Testis (tissue), 2 donors: ENCODE measurements at regions not wholly inside any gene's neighbourhood (a gene's known extent, or its start where the extent isn't known, plus 50 kb on each side); places are given as distances from the start of the nearest gene placed in this dataset.

Source experiments
- DNase-seq: peaks from one replicate; pipeline ENCODE4 v3.0.0-alpha.2; 2019
- H3K27ac ChIP-seq, 2 donors: fragments of 200-600 bp; sonication (generic); one replicate each; pipeline ENCODE4 v1.5.1; 2019
- H3K27me3 ChIP-seq: fragments of 200-600 bp; sonication (generic); one replicate; pipeline ENCODE4 v1.5.1; 2019
- H3K36me3 ChIP-seq: fragments of 200-600 bp; sonication (generic); one replicate; pipeline ENCODE4 v1.5.1; 2017; ENCODE audit warnings: low read depth; ENCODE audit errors: missing control alignments
- H3K4me1 ChIP-seq: fragments of 200-600 bp; sonication (generic); one replicate; pipeline ENCODE4 v1.5.1; 2019
- H3K4me3 ChIP-seq, 2 donors: fragments of 200-600 bp; sonication (generic); one replicate each; pipeline ENCODE4 v1.5.1; 2017 to 2019
- H3K9me3 ChIP-seq: fragments of 200-600 bp; sonication (generic); one replicate; pipeline ENCODE4 v1.5.1; 2017
- CTCF ChIP-seq, 3 experiments: fragments of 450-650 bp in 2 of 3; fragments of 200-600 bp in 1 of 3; sonication (generic) in 1 of 3; IDR thresholded peaks; one replicate each; pipeline ENCODE4 v1.5.1; 2016 to 2019; ENCODE audit warnings: antibody characterized with exemption in 3 of 3, mild to moderate bottlenecking in 2 of 3, moderate library complexity in 1 of 3
- POLR2A ChIP-seq: fragments of 450-650 bp; IDR thresholded peaks from one replicate; pipeline ENCODE4 v1.6.1; 2017; ENCODE audit warnings: antibody characterized with exemption, mild to moderate bottlenecking, moderate library complexity
- WGBS, 2 donors: methylation state at CpG; one replicate each; pipeline ENCODE4 v1.1.5; 2018; 5-methylcytosine and 5-hydroxymethylcytosine counted together
- intact Hi-C: fragments of 100-400 bp; cut with DNase I; formaldehyde crosslinking; loops from one replicate; pipeline ENCODE4 v1.15.1; 2023; ENCODE audit warnings: low total_unique reads

GRCh38 chr3:14273901-14274611 lies 95.4 kb downstream of the LSM3 start:
- H3K27ac ChIP-seq: no peak overlapping the region
- no peaks in the 10 kb centered on the region for H3K36me3 ChIP-seq
- H3K27me3 ChIP-seq: no peaks in the 10 kb centered on the region
- WGBS, 2 donors: 85 to 92% methylated on average over 8 to 9 of the region's 9 CpGs
- no peaks in the 10 kb centered on the region for H3K9me3 ChIP-seq
- TF ChIP-seq POLR2A: no peak
- no peak for TF ChIP-seq CTCF (IDR thresholded peaks at IDR 0.05)
- no peak overlapping the region for H3K4me3 ChIP-seq
- H3K4me1 ChIP-seq: no peaks in the 10 kb centered on the region
- intact Hi-C loops: no loop called here
- DNase-seq: no peak

- TF ChIP-seq POLR2A (no peak), CTCF (IDR thresholded peaks at IDR 0.05) (no peak)
- H3K9me3 ChIP-seq: no peaks in the 10 kb centered on the region
- H3K36me3 ChIP-seq: no peaks in the 10 kb centered on the region
- H3K4me1 ChIP-seq: no peaks in the 10 kb centered on the region
- no peak overlapping the region for H3K4me3 ChIP-seq
- 84 to 90% methylated on average over 6 of the region's 6 CpGs for WGBS, 2 donors
- no peak overlapping the region for H3K27ac ChIP-seq
- intact Hi-C loops: no loop called here
- H3K27me3 ChIP-seq: no peaks in the 10 kb centered on the region
- no peak for DNase-seq
Measured at GRCh38 chr3:14274612-14274936, 96.0 kb downstream of the LSM3 start.

GRCh38 chr3:14274999-14275961 lies 96.7 kb downstream of the LSM3 start:
- Histone ChIP-seq H3K9me3 (no peaks in the 10 kb centered on the region), H3K36me3 (no peaks in the 10 kb centered on the region), H3K27me3 (no peaks in the 10 kb centered on the region), H3K4me1 (no peaks in the 10 kb centered on the region), H3K4me3 (no peak overlapping the region), H3K27ac (no peak overlapping the region)
- 88 to 90% methylated on average over 4 to 8 of the region's 8 CpGs for WGBS, 2 donors
- TF ChIP-seq CTCF (IDR thresholded peaks at IDR 0.05): no peak
- TF ChIP-seq POLR2A: no peak
- intact Hi-C loops: no loop called here
- DNase-seq: no peak

- H3K27me3 ChIP-seq: no peaks in the 10 kb centered on the region
- no peak overlapping the region for H3K4me3 ChIP-seq
- H3K4me1 ChIP-seq: no peaks in the 10 kb centered on the region
- intact Hi-C loops: no loop called here
- WGBS, 2 donors: 84 to 97% methylated on average over 5 to 11 of the region's 12 CpGs
- H3K9me3 ChIP-seq: no peaks in the 10 kb centered on the region
- no peak overlapping the region for H3K27ac ChIP-seq
- no peaks in the 10 kb centered on the region for H3K36me3 ChIP-seq
- no peak for DNase-seq
- no peak for TF ChIP-seq POLR2A
- no peak for TF ChIP-seq CTCF (IDR thresholded peaks at IDR 0.05)
Measured at GRCh38 chr3:14275962-14276909, 97.6 kb downstream of the LSM3 start.
